ENCODE measurements at regions not wholly inside any gene's neighbourhood (a gene's known extent, or its start where the extent isn't known, plus 50 kb on each side); places are given as distances from the start of the nearest gene placed in this dataset.

GRCh38 chr13:55403887-55404487 lies 1736.7 kb upstream of the PRR20A start:
- TF ChIP-seq ZFP30 (CRISPR knock-in tag; IDR thresholded peaks at IDR 0.05) (no peak), POU6F1 (CRISPR knock-in tag; IDR thresholded peaks at IDR 0.05; ENCODE audit: borderline replicate concordance, low read depth) (no peak), ARNTL (CRISPR knock-in tag; IDR thresholded peaks at IDR 0.05; ENCODE audit: borderline replicate concordance, low read depth) (no peak), RARB (CRISPR knock-in tag; IDR thresholded peaks at IDR 0.05) (no peak), TOX (CRISPR knock-in tag; IDR thresholded peaks at IDR 0.05; ENCODE audit: borderline replicate concordance) (no peak)
- TF ChIP-seq, protein P1, sequence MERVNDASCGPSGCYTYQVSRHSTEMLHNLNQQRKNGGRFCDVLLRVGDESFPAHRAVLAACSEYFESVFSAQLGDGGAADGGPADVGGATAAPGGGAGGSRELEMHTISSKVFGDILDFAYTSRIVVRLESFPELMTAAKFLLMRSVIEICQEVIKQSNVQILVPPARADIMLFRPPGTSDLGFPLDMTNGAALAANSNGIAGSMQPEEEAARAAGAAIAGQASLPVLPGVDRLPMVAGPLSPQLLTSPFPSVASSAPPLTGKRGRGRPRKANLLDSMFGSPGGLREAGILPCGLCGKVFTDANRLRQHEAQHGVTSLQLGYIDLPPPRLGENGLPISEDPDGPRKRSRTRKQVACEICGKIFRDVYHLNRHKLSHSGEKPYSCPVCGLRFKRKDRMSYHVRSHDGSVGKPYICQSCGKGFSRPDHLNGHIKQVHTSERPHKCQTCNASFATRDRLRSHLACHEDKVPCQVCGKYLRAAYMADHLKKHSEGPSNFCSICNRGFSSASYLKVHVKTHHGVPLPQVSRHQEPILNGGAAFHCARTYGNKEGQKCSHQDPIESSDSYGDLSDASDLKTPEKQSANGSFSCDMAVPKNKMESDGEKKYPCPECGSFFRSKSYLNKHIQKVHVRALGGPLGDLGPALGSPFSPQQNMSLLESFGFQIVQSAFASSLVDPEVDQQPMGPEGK (CRISPR knock-in tag; IDR thresholded peaks at IDR 0.05; ENCODE audit: borderline replicate concordance), result no peak
